Neuronal stem cell (in vitro differentiated cells): ENCODE measurements at regions not wholly inside any gene's neighbourhood (a gene's known extent, or its start where the extent isn't known, plus 50 kb on each side); places are given as distances from the start of the nearest gene placed in this dataset.

Source experiments
- DNase-seq: peaks from one replicate; pipeline ENCODE4 v3.0.0-alpha.2; 2013; ENCODE audit warnings: low spot score
- H2AFZ ChIP-seq: one replicate; pipeline ENCODE4 v1.6.1; 2013; ENCODE audit warnings: mild to moderate bottlenecking, low read length, inconsistent platforms
- H2AK5ac ChIP-seq: 2 replicates; pipeline ENCODE4 v1.6.1; 2013; ENCODE audit warnings: low read depth, mild to moderate bottlenecking, inconsistent platforms, low read length, moderate library complexity, mixed read lengths
- H2BK120ac ChIP-seq: 2 replicates; pipeline ENCODE4 v1.6.1; 2013; ENCODE audit warnings: low read depth, mild to moderate bottlenecking, inconsistent platforms, low read length, moderate library complexity, mixed read lengths
- H2BK12ac ChIP-seq: one replicate; pipeline ENCODE4 v1.6.1; 2013; ENCODE audit warnings: low read length, inconsistent platforms
- H2BK15ac ChIP-seq: 2 replicates; pipeline ENCODE4 v1.6.1; 2013; ENCODE audit warnings: mild to moderate bottlenecking, low read length, inconsistent platforms, mixed read lengths
- H2BK5ac ChIP-seq: one replicate; pipeline ENCODE4 v1.6.1; 2013; ENCODE audit warnings: inconsistent platforms, mild to moderate bottlenecking, low read length, moderate library complexity
- H3K14ac ChIP-seq: one replicate; pipeline ENCODE4 v1.6.1; 2013; ENCODE audit warnings: low read length, inconsistent platforms
- H3K18ac ChIP-seq: 2 replicates; pipeline ENCODE4 v1.6.1; 2013; ENCODE audit warnings: low read length, inconsistent platforms
- H3K23ac ChIP-seq: 2 replicates; pipeline ENCODE4 v1.6.1; 2013; ENCODE audit warnings: low read depth, mild to moderate bottlenecking, mixed read lengths, low read length, inconsistent platforms; ENCODE audit not compliant: poor library complexity
- H3K27ac ChIP-seq: replicated peaks from 3 replicates; pipeline ENCODE4 v1.5.1; 2013; ENCODE audit warnings: low read length, inconsistent platforms
- H3K27me3 ChIP-seq, 3 experiments: 2 replicates each; pipeline ENCODE4 v1.6.1; 2013; ENCODE audit warnings: low read length in 3 of 3, mild to moderate bottlenecking in 2 of 3, inconsistent platforms in 1 of 3, low read depth in 1 of 3, mixed read lengths in 1 of 3, moderate library complexity in 1 of 3; ENCODE audit not compliant: control insufficient read depth in 3 of 3, insufficient read depth in 3 of 3
- H3K36me3 ChIP-seq, 2 donors: replicated peaks in 1 of 2; 2 replicates each; pipeline ENCODE4 v1.6.1; 2013; ENCODE audit warnings: low read length in 2 of 2; ENCODE audit not compliant: control insufficient read depth in 2 of 2, insufficient read depth in 2 of 2
- H3K4ac ChIP-seq: 2 replicates; pipeline ENCODE4 v1.6.1; 2013; ENCODE audit warnings: inconsistent platforms, mild to moderate bottlenecking, low read length, moderate library complexity
- H3K4me1 ChIP-seq, 2 donors: 1 replicate in 1 of 2; 2 replicates in 1 of 2; pipeline ENCODE4 v1.6.1; 2013; ENCODE audit warnings: low read length in 2 of 2, low read depth in 1 of 2; ENCODE audit not compliant: control insufficient read depth in 2 of 2, insufficient read depth in 1 of 2
- H3K4me2 ChIP-seq: one replicate; pipeline ENCODE4 v1.6.1; 2013; ENCODE audit warnings: mild to moderate bottlenecking, low read length, inconsistent platforms; ENCODE audit not compliant: insufficient read depth, poor library complexity, severe bottlenecking
- H3K4me3 ChIP-seq, 2 donors: 2 replicates each; pipeline ENCODE4 v1.5.1; 2013; ENCODE audit warnings: low read length in 2 of 2, mild to moderate bottlenecking in 2 of 2, inconsistent platforms in 1 of 2, moderate library complexity in 1 of 2
- H3K79me1 ChIP-seq: one replicate; pipeline ENCODE4 v1.6.1; 2013; ENCODE audit warnings: low read depth, mild to moderate bottlenecking, inconsistent platforms, low read length, moderate library complexity
- H3K9ac ChIP-seq: one replicate; pipeline ENCODE4 v1.6.1; 2013; ENCODE audit warnings: mild to moderate bottlenecking, low read depth, low read length, inconsistent platforms; ENCODE audit not compliant: poor library complexity
- H3K9me3 ChIP-seq, 2 donors: replicated peaks in 1 of 2; 2 replicates each; pipeline versions ENCODE3 to v1.6.1; 2013; ENCODE audit warnings: low read length in 2 of 2, mild to moderate bottlenecking in 2 of 2, inconsistent platforms in 1 of 2, low read depth in 1 of 2, mixed read lengths in 1 of 2, moderate library complexity in 1 of 2; ENCODE audit not compliant: control insufficient read depth in 2 of 2, insufficient read depth in 1 of 2
- H4K8ac ChIP-seq: one replicate; pipeline ENCODE4 v1.6.1; 2013; ENCODE audit warnings: low read depth, mild to moderate bottlenecking, inconsistent platforms, low read length, moderate library complexity
- H4K91ac ChIP-seq: one replicate; pipeline ENCODE4 v1.6.1; 2013; ENCODE audit warnings: low read length, low read depth, mild to moderate bottlenecking, inconsistent platforms; ENCODE audit not compliant: poor library complexity
- WGBS, 2 donors: extraction: QIAGEN DNeasy Blood & Tissue Kit; methylation state at CpG; one replicate each; pipeline ENCODE4 v1.1.7; 2013; ENCODE audit warnings: missing lambda C conversion rate in 2 of 2, mixed read lengths in 1 of 2; ENCODE audit not compliant: insufficient read length in 2 of 2, insufficient replicate concordance in 1 of 2; ENCODE audit errors: extremely low coverage in 2 of 2; 5-methylcytosine and 5-hydroxymethylcytosine counted together

GRCh38 chr5:68748101-68748500 is 345.7 kb upstream of the SLC30A5 start:
- Histone ChIP-seq H2BK15ac (no peak overlapping the region), H3K4ac (no peak overlapping the region), H3K4me3 (no peak overlapping the region), H2AK5ac (no peak overlapping the region), H3K27ac (no peak overlapping the region), H4K91ac (no peak overlapping the region), H3K9ac (no peak overlapping the region), H2BK12ac (no peak overlapping the region), H2BK120ac (no peak overlapping the region), H3K18ac (no peak overlapping the region), H2BK5ac (no peak overlapping the region), H3K27me3 (no peaks in the 10 kb centered on the region), H3K14ac (no peak overlapping the region), H3K36me3 (no peaks in the 10 kb centered on the region), H3K9me3 (no peaks in the 10 kb centered on the region), H3K23ac (no peak overlapping the region), H3K79me1 (no peaks in the 10 kb centered on the region), H2AFZ (no peak overlapping the region), H4K8ac (no peak overlapping the region), H3K4me2 (no peak overlapping the region), H3K4me1 (peaks cover 0 to 3% of the 10 kb centered on the region in 2 donors)
- DNase-seq: no peak
- no CpG with 5 or more reads among the region's 3 CpGs for WGBS, 2 donors

GRCh38 chr5:68749077-68749476 is 344.7 kb upstream of the SLC30A5 start:
- H3K27ac ChIP-seq: no peak overlapping the region
- no peak overlapping the region for H2AFZ ChIP-seq
- no peak overlapping the region for H3K4me2 ChIP-seq
- H3K14ac ChIP-seq: no peak overlapping the region
- no peak overlapping the region for H2BK15ac ChIP-seq
- WGBS, 2 donors: no CpG with 5 or more reads among the region's 2 CpGs
- H3K36me3 ChIP-seq: no peaks in the 10 kb centered on the region
- no peak overlapping the region for H3K4ac ChIP-seq
- H2BK12ac ChIP-seq: no peak overlapping the region
- no peaks in the 10 kb centered on the region for H3K9me3 ChIP-seq
- H3K23ac ChIP-seq: no peak overlapping the region
- no peak overlapping the region for H4K8ac ChIP-seq
- H2BK120ac ChIP-seq: no peak overlapping the region
- DNase-seq: no peak
- no peak overlapping the region for H4K91ac ChIP-seq
- H2AK5ac ChIP-seq: no peak overlapping the region
- H2BK5ac ChIP-seq: no peak overlapping the region
- no peak overlapping the region for H3K4me3 ChIP-seq
- H3K27me3 ChIP-seq: no peaks in the 10 kb centered on the region
- H3K4me1 ChIP-seq: peaks cover 0 to 3% of the 10 kb centered on the region in 2 donors
- H3K18ac ChIP-seq: no peak overlapping the region
- H3K9ac ChIP-seq: no peak overlapping the region
- no peaks in the 10 kb centered on the region for H3K79me1 ChIP-seq

GRCh38 chr5:68749631-68750030 is 344.2 kb upstream of the SLC30A5 start:
- no peak overlapping the region for H2BK5ac ChIP-seq
- no peak overlapping the region for H3K14ac ChIP-seq
- H3K36me3 ChIP-seq: no peaks in the 10 kb centered on the region
- no peaks in the 10 kb centered on the region for H3K27me3 ChIP-seq
- H2AK5ac ChIP-seq: no peak overlapping the region
- H2BK15ac ChIP-seq: no peak overlapping the region
- H3K4me3 ChIP-seq: no peak overlapping the region
- no peak overlapping the region for H2AFZ ChIP-seq
- H3K4ac ChIP-seq: no peak overlapping the region
- no peak overlapping the region for H4K8ac ChIP-seq
- H3K9ac ChIP-seq: no peak overlapping the region
- no peaks in the 10 kb centered on the region for H3K79me1 ChIP-seq
- no peaks in the 10 kb centered on the region for H3K9me3 ChIP-seq
- no peak overlapping the region for H2BK120ac ChIP-seq
- peaks cover 0 to 3% of the 10 kb centered on the region in 2 donors for H3K4me1 ChIP-seq
- H3K18ac ChIP-seq: no peak overlapping the region
- no peak overlapping the region for H3K23ac ChIP-seq
- H4K91ac ChIP-seq: no peak overlapping the region
- H3K4me2 ChIP-seq: no peak overlapping the region
- H3K27ac ChIP-seq: no peak overlapping the region
- no peak for DNase-seq
- no CpG with 5 or more reads among the region's 4 CpGs for WGBS, 2 donors
- no peak overlapping the region for H2BK12ac ChIP-seq

GRCh38 chr5:68751661-68752060 is 342.2 kb upstream of the SLC30A5 start:
- H4K91ac ChIP-seq: no peak overlapping the region
- H3K9me3 ChIP-seq: no peaks in the 10 kb centered on the region
- no peak overlapping the region for H3K4me2 ChIP-seq
- no peaks in the 10 kb centered on the region for H3K27me3 ChIP-seq
- DNase-seq: no peak
- no peak overlapping the region for H3K18ac ChIP-seq
- H4K8ac ChIP-seq: no peak overlapping the region
- WGBS, 2 donors: no CpG with 5 or more reads among the region's 3 CpGs
- H2BK5ac ChIP-seq: no peak overlapping the region
- no peak overlapping the region for H2BK12ac ChIP-seq
- no peak overlapping the region for H2BK120ac ChIP-seq
- H2BK15ac ChIP-seq: no peak overlapping the region
- no peaks in the 10 kb centered on the region for H3K36me3 ChIP-seq
- H3K23ac ChIP-seq: no peak overlapping the region
- no peak overlapping the region for H3K4me3 ChIP-seq
- H3K14ac ChIP-seq: no peak overlapping the region
- H3K4me1 ChIP-seq: no peaks in the 10 kb centered on the region
- no peak overlapping the region for H3K4ac ChIP-seq
- H2AK5ac ChIP-seq: no peak overlapping the region
- no peak overlapping the region for H2AFZ ChIP-seq
- no peak overlapping the region for H3K9ac ChIP-seq
- H3K27ac ChIP-seq: no peak overlapping the region
- no peaks in the 10 kb centered on the region for H3K79me1 ChIP-seq
